A549 (cell line): ENCODE measurements at regions not wholly inside any gene's neighbourhood (a gene's known extent, or its start where the extent isn't known, plus 50 kb on each side); places are given as distances from the start of the nearest gene placed in this dataset.

Experiments
- ATAC-seq, 2 experiments: fragments of 200-7000 bp in 1 of 2; fragments of >200 bp in 1 of 2; cut with Nextera tagmentation in 1 of 2; cut with Tn5 transposase in 1 of 2; 3 replicates each; pipeline versions ENCODE4 v1.8.0 to v1.9.1; 2018 to 2020; ENCODE audit warnings: mild to moderate bottlenecking in 1 of 2, moderate library complexity in 1 of 2
- CTCF ChIA-PET: fragments of 300-600 bp; sonication (Branson Sonifier 250); formaldehyde crosslinking; extraction: SDS; loops from one replicate; lab custom pipeline; 2021; ENCODE audit warnings: antibody characterized with exemption, inconsistent platforms; lab: Yijun Ruan, JAX
- POLR2A ChIA-PET: fragments of 350-600 bp; formaldehyde crosslinking; extraction: SDS; loops from one replicate; lab custom pipeline; 2021; ENCODE audit warnings: antibody characterized with exemption, inconsistent platforms; lab: Yijun Ruan, JAX
- DNase-seq, 2 experiments: peaks; one replicate each; pipeline versions ENCODE4 v3.0.0 to v3.0.0-alpha.2; 2011 to 2016; ENCODE audit warnings: low read depth in 1 of 2, low spot score in 1 of 2
- FAIRE-seq: peaks from 2 replicates; lab custom pipeline; 2011; peaks lifted over from hg19 to GRCh38; lab: Jason Lieb, UNC
- H3K27ac ChIP-seq, 2 experiments: fragments of >200 bp; sonication (Bioruptor Twin); formaldehyde crosslinking; 3 replicates each; pipeline ENCODE4 v1.5.1; 2016 to 2017
- H3K4me1 ChIP-seq: fragments of >200 bp; sonication (Bioruptor Twin); formaldehyde crosslinking; 3 replicates; pipeline ENCODE4 v1.6.1; 2016
- H3K4me2 ChIP-seq: fragments of >200 bp; sonication (Bioruptor Twin); formaldehyde crosslinking; 3 replicates; pipeline ENCODE4 v1.6.1; 2016
- H3K4me3 ChIP-seq: fragments of >200 bp; sonication (Bioruptor Twin); formaldehyde crosslinking; 3 replicates; pipeline ENCODE4 v1.5.1; 2016
- H3K9me3 ChIP-seq: fragments of >200 bp; sonication (Bioruptor Twin); formaldehyde crosslinking; 3 replicates; pipeline ENCODE4 v1.6.1; 2016
- ATOH8 ChIP-seq: fragments of 250-450 bp; sonication (Bioruptor Pico); IDR thresholded peaks from 2 replicates; pipeline ENCODE4 v1.5.0; 2020; ENCODE audit warnings: low read depth, mild to moderate bottlenecking, moderate library complexity
- BHLHE40 ChIP-seq: IDR thresholded peaks from 2 replicates; pipeline ENCODE4 v1.6.1; 2012; ENCODE audit warnings: low read depth, low read length, inconsistent platforms
- CBX2 ChIP-seq: fragments of 200-600 bp; sonication (generic); IDR thresholded peaks from 2 replicates; pipeline ENCODE4 v1.6.1; 2016; ENCODE audit warnings: low read depth, mild to moderate bottlenecking, borderline replicate concordance
- CHD4 ChIP-seq: fragments of 200-600 bp; sonication (generic); IDR thresholded peaks from 2 replicates; pipeline ENCODE4 v1.6.1; 2016; ENCODE audit warnings: antibody characterized with exemption, mild to moderate bottlenecking, borderline replicate concordance
- ESRRA ChIP-seq: fragments of 150-350 bp; IDR thresholded peaks from 2 replicates; pipeline ENCODE4 v1.6.1; 2014; ENCODE audit warnings: mild to moderate bottlenecking, low read length, borderline replicate concordance
- HES2 ChIP-seq: fragments of >200 bp; sonication (Bioruptor Twin); formaldehyde crosslinking; IDR thresholded peaks from 2 replicates; pipeline ENCODE4 v1.6.1; 2016
- HEYL ChIP-seq: fragments of 250-450 bp; sonication (Bioruptor Pico); IDR thresholded peaks from 2 replicates; pipeline ENCODE4 v1.8.0; 2021; ENCODE audit warnings: mild to moderate bottlenecking, moderate library complexity
- HMGXB4 ChIP-seq: fragments of 250-450 bp; sonication (Bioruptor Pico); IDR thresholded peaks from 2 replicates; pipeline ENCODE4 v1.5.0; 2021; ENCODE audit warnings: mild to moderate bottlenecking, moderate library complexity, borderline replicate concordance
- HOXB13 ChIP-seq: fragments of 250-450 bp; sonication (Bioruptor Pico); IDR thresholded peaks from 2 replicates; pipeline ENCODE4 v1.5.0; 2020; ENCODE audit warnings: low read depth, mild to moderate bottlenecking, moderate library complexity
- MAFK ChIP-seq: fragments of 450-650 bp; IDR thresholded peaks from 2 replicates; pipeline ENCODE4 v1.6.1; 2014; ENCODE audit not compliant: partially characterized antibody
- MAZ ChIP-seq: fragments of 150-350 bp; IDR thresholded peaks from 2 replicates; pipeline ENCODE4 v1.6.1; 2014; ENCODE audit warnings: antibody characterized with exemption, low read depth, low read length, borderline replicate concordance
- MYC ChIP-seq: IDR thresholded peaks from 2 replicates; pipeline ENCODE4 v1.6.1; 2012; ENCODE audit warnings: mild to moderate bottlenecking, inconsistent platforms, low read length, improper control_type of control experiment, borderline replicate concordance
- NFE2L2 ChIP-seq: fragments of 150-350 bp; conservative IDR thresholded peaks from 2 replicates; pipeline ENCODE4 v1.6.1; 2014; ENCODE audit warnings: low read length
- NR3C1 ChIP-seq: fragments of >200 bp; sonication (Bioruptor Twin); formaldehyde crosslinking; IDR thresholded peaks from 3 replicates; pipeline ENCODE4 v1.6.1; 2017
- PBX3 ChIP-seq: IDR thresholded peaks from 2 replicates; pipeline ENCODE4 v1.6.1; 2012
- POLR2AphosphoS2 ChIP-seq: conservative IDR thresholded peaks from 2 replicates; pipeline ENCODE4 v1.6.1; 2012; ENCODE audit warnings: low read length, improper control_type of control experiment, inconsistent platforms
- RAD21 ChIP-seq, 2 experiments: fragments of >200 bp in 1 of 2; sonication (Bioruptor Twin) in 1 of 2; formaldehyde crosslinking in 1 of 2; IDR thresholded peaks in 1 of 2; conservative IDR thresholded peaks in 1 of 2; 2 replicates in 1 of 2; 3 replicates in 1 of 2; pipeline ENCODE4 v1.6.1; 2012 to 2018; ENCODE audit warnings: inconsistent platforms in 1 of 2
- RARB ChIP-seq: fragments of 250-450 bp; sonication (Bioruptor Pico); IDR thresholded peaks from 2 replicates; pipeline ENCODE4 v1.8.0; 2021; ENCODE audit warnings: mild to moderate bottlenecking, moderate library complexity
- RCOR1 ChIP-seq: fragments of 150-350 bp; IDR thresholded peaks from 2 replicates; pipeline ENCODE4 v1.6.1; 2014; ENCODE audit warnings: antibody characterized with exemption, low read length, low read depth
- REST ChIP-seq: fragments of 200-600 bp; sonication (generic); IDR thresholded peaks from 2 replicates; pipeline ENCODE4 v1.6.1; 2016; ENCODE audit warnings: antibody characterized with exemption, mild to moderate bottlenecking, moderate library complexity
- RFX5 ChIP-seq: fragments of 450-650 bp; IDR thresholded peaks from 2 replicates; pipeline ENCODE4 v1.7.1; 2014; ENCODE audit warnings: antibody characterized with exemption, mild to moderate bottlenecking, moderate library complexity
- RNF2 ChIP-seq: fragments of 200-600 bp; sonication (generic); IDR thresholded peaks from 2 replicates; pipeline ENCODE4 v1.6.1; 2016; ENCODE audit warnings: low read depth, mild to moderate bottlenecking, antibody characterized with exemption, moderate library complexity, borderline replicate concordance
- SREBF2 ChIP-seq: fragments of 450-650 bp; IDR thresholded peaks from 2 replicates; pipeline ENCODE4 v1.6.1; 2014; ENCODE audit warnings: mild to moderate bottlenecking, moderate library complexity
- USF2 ChIP-seq: fragments of 450-650 bp; IDR thresholded peaks from 2 replicates; pipeline ENCODE4 v1.6.1; 2014; ENCODE audit warnings: antibody characterized with exemption
- ZC3H11A ChIP-seq: fragments of 450-650 bp; IDR thresholded peaks from 2 replicates; pipeline ENCODE4 v1.6.1; 2014; ENCODE audit warnings: antibody characterized with exemption, mild to moderate bottlenecking
- ZFP36 ChIP-seq: fragments of 450-650 bp; IDR thresholded peaks from 2 replicates; pipeline ENCODE4 v1.6.1; 2014; ENCODE audit warnings: borderline replicate concordance; ENCODE audit not compliant: partially characterized antibody
- ZNF302 ChIP-seq: fragments of 250-450 bp; sonication (Bioruptor Pico); IDR thresholded peaks from 2 replicates; pipeline ENCODE4 v1.9.0; 2021; ENCODE audit warnings: inconsistent platforms, mild to moderate bottlenecking, moderate library complexity
- WGBS: methylation state at CpG from one replicate; pipeline ENCODE4 v1.1.6; 2017; ENCODE audit errors: missing lambda C conversion rate; 5-methylcytosine and 5-hydroxymethylcytosine counted together

GRCh38 chr6:163955096-163955495 lies 540.6 kb downstream of the QKI start:
- CTCF ChIA-PET, result no interaction called here
- FAIRE-seq, result no peak
- no peaks in the 10 kb centered on the region for H3K4me1 ChIP-seq
- H3K4me2 ChIP-seq, result no peak overlapping the region
- POLR2A ChIA-PET, result no interaction called here
- no peak overlapping the region for H3K27ac ChIP-seq
- ATAC-seq, result no peak
- H3K4me3 ChIP-seq, result no peak overlapping the region
- DNase-seq, result no peak
- no peaks in the 10 kb centered on the region for H3K9me3 ChIP-seq
- WGBS, result 45% methylated on average over 4 of the region's 4 CpGs
- no peak for TF ChIP-seq NR3C1
- TF ChIP-seq REST, result no peak
- no peak for TF ChIP-seq ZNF302 (CRISPR knock-in tag)
- no peak for TF ChIP-seq SREBF2
- no peak for TF ChIP-seq ESRRA
- no peak for TF ChIP-seq HOXB13 (CRISPR knock-in tag)
- TF ChIP-seq MYC, result no peak

GRCh38 chr6:163954088-163954775 lies 539.7 kb downstream of the QKI start:
- TF ChIP-seq ZFP36 (no peak), ATOH8 (no peak), PBX3 (no peak), RARB (CRISPR knock-in tag) (no peak), RNF2 (no peak), USF2 (no peak), ZC3H11A (no peak), CBX2 (no peak), HEYL (CRISPR knock-in tag) (no peak), HMGXB4 (CRISPR knock-in tag) (no peak), MAFK (no peak), RFX5 (no peak), MAZ (no peak), NFE2L2 (no peak), POLR2AphosphoS2 (no peak), HES2 (no peak), CHD4 (no peak), RCOR1 (no peak), RAD21 (conservative IDR thresholded peaks at IDR 0.05 in 1 of 2, IDR thresholded peaks at IDR 0.05 in 1 of 2) (no peak), BHLHE40 (no peak)
- TF ChIP-seq, all 56 proteins: peak for 0
- Histone ChIP-seq H3K27ac (no peak overlapping the region), H3K4me3 (no peak overlapping the region), H3K9me3 (no peaks in the 10 kb centered on the region), H3K4me1 (no peaks in the 10 kb centered on the region), H3K4me2 (no peak overlapping the region)
- WGBS, result 20% methylated on average over 5 of the region's 5 CpGs
- FAIRE-seq, result no peak
- CTCF ChIA-PET, result interaction anchor here (1.0 kb wide), 1 partner anchor 1097 kb away, joined by 3 read pairs; no protein-coding TSS in a partner anchor
- ATAC-seq, result no peak
- DNase-seq, result no peak
- POLR2A ChIA-PET, result no interaction called here
